ENCODE measurements at regions not wholly inside any gene's neighbourhood (a gene's known extent, or its start where the extent isn't known, plus 50 kb on each side); places are given as distances from the start of the nearest gene placed in this dataset.

DNA sequence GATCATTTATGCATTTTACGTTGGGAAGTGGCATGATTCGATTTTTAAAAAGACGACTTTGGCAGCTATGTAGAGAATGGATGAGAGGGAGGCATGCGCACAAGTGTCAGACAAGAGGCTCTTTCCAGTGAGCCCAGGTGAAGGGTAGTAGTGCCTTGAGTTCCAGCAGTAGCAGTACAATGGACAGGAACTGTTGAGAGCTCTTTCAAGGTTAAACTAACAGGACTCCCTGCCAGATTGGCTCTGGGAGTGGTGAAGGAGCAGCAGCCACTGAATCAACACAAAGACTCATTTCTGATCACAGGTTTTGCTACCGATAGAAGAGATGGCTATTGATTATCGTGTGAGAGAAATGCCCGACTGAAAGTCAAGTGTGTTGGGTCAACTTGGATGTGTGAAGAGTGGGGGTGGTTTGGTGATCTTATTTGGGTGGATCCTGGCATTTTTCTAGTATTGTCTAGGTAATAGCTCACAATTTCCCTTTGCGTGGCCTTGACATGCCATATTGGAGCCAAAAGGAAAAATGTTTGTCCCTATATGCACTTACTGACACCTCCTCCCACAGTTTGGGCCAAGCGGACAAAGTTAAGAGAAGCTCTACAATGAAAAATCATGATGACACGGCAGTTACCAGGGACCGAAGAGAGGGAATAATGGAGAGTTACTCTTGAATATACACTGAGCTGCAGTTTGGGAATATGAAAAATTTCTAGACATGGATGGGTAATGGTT lies 81.6 kb upstream of the MDFIC2 start:
- TF ChIP-seq, protein P1, sequence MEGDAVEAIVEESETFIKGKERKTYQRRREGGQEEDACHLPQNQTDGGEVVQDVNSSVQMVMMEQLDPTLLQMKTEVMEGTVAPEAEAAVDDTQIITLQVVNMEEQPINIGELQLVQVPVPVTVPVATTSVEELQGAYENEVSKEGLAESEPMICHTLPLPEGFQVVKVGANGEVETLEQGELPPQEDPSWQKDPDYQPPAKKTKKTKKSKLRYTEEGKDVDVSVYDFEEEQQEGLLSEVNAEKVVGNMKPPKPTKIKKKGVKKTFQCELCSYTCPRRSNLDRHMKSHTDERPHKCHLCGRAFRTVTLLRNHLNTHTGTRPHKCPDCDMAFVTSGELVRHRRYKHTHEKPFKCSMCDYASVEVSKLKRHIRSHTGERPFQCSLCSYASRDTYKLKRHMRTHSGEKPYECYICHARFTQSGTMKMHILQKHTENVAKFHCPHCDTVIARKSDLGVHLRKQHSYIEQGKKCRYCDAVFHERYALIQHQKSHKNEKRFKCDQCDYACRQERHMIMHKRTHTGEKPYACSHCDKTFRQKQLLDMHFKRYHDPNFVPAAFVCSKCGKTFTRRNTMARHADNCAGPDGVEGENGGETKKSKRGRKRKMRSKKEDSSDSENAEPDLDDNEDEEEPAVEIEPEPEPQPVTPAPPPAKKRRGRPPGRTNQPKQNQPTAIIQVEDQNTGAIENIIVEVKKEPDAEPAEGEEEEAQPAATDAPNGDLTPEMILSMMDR (conservative IDR thresholded peaks at IDR 0.05; ENCODE audit: low read depth, low read length): no peak
- no peak for TF ChIP-seq EZH2 (IDR thresholded peaks at IDR 0.05; ENCODE audit: borderline replicate concordance, low read depth, low read length, poor library complexity, severe bottlenecking)
